Neural cell (in vitro differentiated cells): ENCODE measurements at regions not wholly inside any gene's neighbourhood (a gene's known extent, or its start where the extent isn't known, plus 50 kb on each side); places are given as distances from the start of the nearest gene placed in this dataset.

Experiments used
- H2AFZ ChIP-seq: fragments of 200-600, 300-800 bp; sonication (generic), shearing (Covaris generic); 2 replicates; pipeline ENCODE4 v1.6.0; 2014; ENCODE audit warnings: low read depth, mild to moderate bottlenecking, antibody characterized with exemption, low read length, moderate library complexity
- H3F3A ChIP-seq: fragments of 200-600 bp; shearing (Covaris generic); 2 replicates; pipeline ENCODE4 v1.6.1; 2016; ENCODE audit warnings: mild to moderate bottlenecking, moderate library complexity, mixed read lengths, antibody characterized with exemption, low read length; ENCODE audit not compliant: insufficient read depth, poor library complexity, severe bottlenecking
- H3K27ac ChIP-seq: fragments of 200-600, 300-800 bp; sonication (generic), shearing (Covaris generic); 2 replicates; pipeline ENCODE4 v1.5.1; 2014; ENCODE audit warnings: mild to moderate bottlenecking, low read length, moderate library complexity
- H3K27me3 ChIP-seq: fragments of 300-800, 200-600 bp; sonication (generic), shearing (Covaris generic); 2 replicates; pipeline ENCODE4 v1.6.0; 2014; ENCODE audit warnings: mild to moderate bottlenecking, low read depth, low read length, moderate library complexity; ENCODE audit not compliant: insufficient read depth
- H3K36me3 ChIP-seq: fragments of 300-800, 200-600 bp; sonication (generic), shearing (Covaris generic); 2 replicates; pipeline ENCODE4 v1.5.1; 2014; ENCODE audit warnings: mild to moderate bottlenecking, antibody characterized with exemption, low read length, moderate library complexity; ENCODE audit not compliant: insufficient read depth
- H3K4me2 ChIP-seq: fragments of 300-800, 200-600 bp; sonication (generic), shearing (Covaris generic); 2 replicates; pipeline ENCODE4 v1.6.0; 2014; ENCODE audit warnings: mild to moderate bottlenecking, low read length
- H3K4me3 ChIP-seq: fragments of 300-800, 200-600 bp; sonication (generic), shearing (Covaris generic); 2 replicates; pipeline ENCODE4 v1.5.1; 2014; ENCODE audit warnings: mild to moderate bottlenecking, low read length, moderate library complexity
- H3K79me2 ChIP-seq: fragments of 200-600 bp; shearing (Covaris generic); replicated peaks from 2 replicates; pipeline ENCODE4 v1.6.0; 2014; ENCODE audit warnings: mild to moderate bottlenecking, low read length, moderate library complexity; ENCODE audit not compliant: insufficient read depth
- H3K9ac ChIP-seq: fragments of 300-800, 200-600 bp; sonication (generic), shearing (Covaris generic); 2 replicates; pipeline ENCODE4 v1.6.1; 2016; ENCODE audit warnings: mild to moderate bottlenecking, low read length, mixed read lengths
- H3K9me2 ChIP-seq: fragments of 200-600 bp; shearing (Covaris generic); 2 replicates; pipeline ENCODE4 v1.6.1; 2016; ENCODE audit warnings: mild to moderate bottlenecking, low read length, mixed read lengths; ENCODE audit not compliant: insufficient read depth
- H3K9me3 ChIP-seq: fragments of 200-600, 300-800 bp; sonication (generic), shearing (Covaris generic); 2 replicates; pipeline ENCODE4 v1.6.1; 2016; ENCODE audit warnings: mild to moderate bottlenecking, mixed run types, low read length, moderate library complexity, mixed read lengths
- H4K20me1 ChIP-seq: fragments of 200-600 bp; shearing (Covaris generic); 2 replicates; pipeline ENCODE4 v1.6.1; 2016; ENCODE audit warnings: mild to moderate bottlenecking, mixed run types; ENCODE audit not compliant: insufficient read depth
- CTCF ChIP-seq: fragments of 450-650 bp; IDR thresholded peaks from 2 replicates; pipeline ENCODE4 v1.5.1; 2014; ENCODE audit warnings: antibody characterized with exemption, mild to moderate bottlenecking, moderate library complexity; ENCODE audit not compliant: poor library complexity, severe bottlenecking
- EP300 ChIP-seq: fragments of 450-650 bp; conservative IDR thresholded peaks from 2 replicates; pipeline ENCODE4 v1.6.1; 2014; ENCODE audit warnings: antibody characterized with exemption, mild to moderate bottlenecking, moderate library complexity; ENCODE audit not compliant: poor library complexity, severe bottlenecking
- EZH2 ChIP-seq: fragments of 200-600, 300-800 bp; shearing (Covaris generic), sonication (generic); IDR thresholded peaks from 2 replicates; pipeline ENCODE4 v1.6.1; 2014; ENCODE audit warnings: antibody characterized with exemption, low read length, borderline replicate concordance, mild to moderate bottlenecking; ENCODE audit not compliant: insufficient read depth, poor library complexity, severe bottlenecking
- MXI1 ChIP-seq: fragments of 450-650 bp; conservative IDR thresholded peaks from 2 replicates; pipeline ENCODE4 v1.6.1; 2014; ENCODE audit warnings: antibody characterized with exemption, mild to moderate bottlenecking; ENCODE audit not compliant: poor library complexity, severe bottlenecking
- POLR2AphosphoS5 ChIP-seq: IDR thresholded peaks from 2 replicates; pipeline ENCODE4 v1.6.1; 2012
- RAD21 ChIP-seq: fragments of 450-650 bp; conservative IDR thresholded peaks from 2 replicates; pipeline ENCODE4 v1.6.1; 2014; ENCODE audit warnings: antibody characterized with exemption, mild to moderate bottlenecking, moderate library complexity
- REST ChIP-seq: IDR thresholded peaks from 2 replicates; pipeline ENCODE4 v1.6.1; 2012; ENCODE audit warnings: borderline replicate concordance
- SMC3 ChIP-seq: fragments of 450-650 bp; conservative IDR thresholded peaks from 2 replicates; pipeline ENCODE4 v1.6.1; 2014; ENCODE audit warnings: antibody characterized with exemption, mild to moderate bottlenecking, moderate library complexity; ENCODE audit not compliant: poor library complexity
- TAF1 ChIP-seq: IDR thresholded peaks from 2 replicates; pipeline ENCODE4 v1.6.1; 2012; ENCODE audit warnings: low read depth

GRCh38 chr12:68403296-68403695 is 71.1 kb upstream of the MDM1 start:
- Histone ChIP-seq H3K9ac (no peak overlapping the region), H3K4me3 (no peak overlapping the region), H3K9me3 (no peaks in the 10 kb centered on the region), H3K27ac (no peak overlapping the region), H4K20me1 (no peaks in the 10 kb centered on the region), H2AFZ (no peak overlapping the region), H3K79me2 (no peaks in the 10 kb centered on the region), H3K4me2 (no peak overlapping the region), H3K27me3 (no peaks in the 10 kb centered on the region), H3F3A (no peaks in the 10 kb centered on the region), H3K36me3 (no peaks in the 10 kb centered on the region), H3K9me2 (no peaks in the 10 kb centered on the region)
- no peak for TF ChIP-seq CTCF
- no peak for TF ChIP-seq MXI1
- TF ChIP-seq RAD21: no peak
- no peak for TF ChIP-seq POLR2AphosphoS5
- no peak for TF ChIP-seq EP300
- TF ChIP-seq SMC3: no peak
- TF ChIP-seq REST: no peak
- no peak for TF ChIP-seq EZH2
- no peak for TF ChIP-seq TAF1

- no peak overlapping the region for H3K27ac ChIP-seq
- H3K4me2 ChIP-seq: no peak overlapping the region
- H3K9ac ChIP-seq: no peak overlapping the region
- H3F3A ChIP-seq: no peaks in the 10 kb centered on the region
- TF ChIP-seq MXI1 (no peak), RAD21 (no peak), POLR2AphosphoS5 (no peak), SMC3 (no peak), EZH2 (no peak), REST (no peak), CTCF (no peak), EP300 (no peak), TAF1 (no peak)
- H3K9me3 ChIP-seq: no peaks in the 10 kb centered on the region
- no peaks in the 10 kb centered on the region for H3K36me3 ChIP-seq
- H3K27me3 ChIP-seq: no peaks in the 10 kb centered on the region
- H2AFZ ChIP-seq: no peak overlapping the region
- H3K4me3 ChIP-seq: no peak overlapping the region
- no peaks in the 10 kb centered on the region for H4K20me1 ChIP-seq
- H3K79me2 ChIP-seq: no peaks in the 10 kb centered on the region
- no peaks in the 10 kb centered on the region for H3K9me2 ChIP-seq
Measured at GRCh38 chr12:68403711-68404110, 71.5 kb upstream of the MDM1 start.
